WTC11 (cell line): ENCODE measurements at regions not wholly inside any gene's neighbourhood (a gene's known extent, or its start where the extent isn't known, plus 50 kb on each side); places are given as distances from the start of the nearest gene placed in this dataset.

Experiments used
- ATAC-seq: fragments of 200-7000 bp; cut with Tn5 transposase; 2 replicates; pipeline ENCODE4 v1.10.0; 2021; ENCODE audit warnings: mild to moderate bottlenecking, moderate library complexity
- CTCF ChIA-PET: fragments of 300-600 bp; sonication (Branson Sonifier 250); formaldehyde crosslinking; loops from one replicate; lab custom pipeline; 2021; ENCODE audit warnings: antibody characterized with exemption; lab: Charles Lee
- POLR2A ChIA-PET: fragments of 350-600 bp; sonication (Branson Sonifier 250); formaldehyde crosslinking; loops from one replicate; lab custom pipeline; 2021; ENCODE audit warnings: antibody characterized with exemption; lab: Charles Lee
- DNase-seq: peaks from one replicate; pipeline ENCODE4 v3.0.0; 2021; ENCODE audit warnings: low spot score
- H3K27ac Mint-ChIP-seq: 2 replicates; pipeline ENCODE4 v1.8.0; 2021; ENCODE audit warnings: mixed read lengths
- H3K27me3 Mint-ChIP-seq: 2 replicates; pipeline ENCODE4 v1.8.0; 2021; ENCODE audit warnings: low read depth, mild to moderate bottlenecking, moderate library complexity, mixed read lengths
- H3K36me3 Mint-ChIP-seq: 2 replicates; pipeline ENCODE4 v1.8.0; 2021; ENCODE audit warnings: mixed read lengths
- H3K4me1 Mint-ChIP-seq: 2 replicates; pipeline ENCODE4 v1.8.0; 2022; ENCODE audit warnings: mixed read lengths
- H3K4me3 Mint-ChIP-seq: 2 replicates; pipeline ENCODE4 v1.8.0; 2021; ENCODE audit warnings: mild to moderate bottlenecking, moderate library complexity, mixed read lengths
- H3K9me3 Mint-ChIP-seq: 2 replicates; pipeline ENCODE4 v1.8.0; 2021; ENCODE audit warnings: mixed read lengths
- CBFB ChIP-seq: sonication (generic); formaldehyde crosslinking; IDR thresholded peaks from 2 replicates; pipeline ENCODE4 v1.8.1; 2022; ENCODE audit warnings: mild to moderate bottlenecking, low read depth, missing genetic modification reagents
- JUN ChIP-seq: sonication (generic); formaldehyde crosslinking; IDR thresholded peaks from 2 replicates; pipeline ENCODE4 v1.8.0; 2023; ENCODE audit warnings: mild to moderate bottlenecking, missing genetic modification reagents
- NFATC4 ChIP-seq: fragments of 250-450 bp; sonication (Bioruptor Pico); IDR thresholded peaks from 2 replicates; pipeline ENCODE4 v1.9.0; 2021; ENCODE audit warnings: mild to moderate bottlenecking
- NR2C2 ChIP-seq: sonication (generic); formaldehyde crosslinking; IDR thresholded peaks from 2 replicates; pipeline ENCODE4 v1.8.0; 2022; ENCODE audit warnings: mild to moderate bottlenecking, missing genetic modification reagents
- NR3C1 ChIP-seq: sonication (generic); formaldehyde crosslinking; conservative IDR thresholded peaks from 2 replicates; pipeline ENCODE4 v1.8.1; 2023; ENCODE audit warnings: low read depth, mild to moderate bottlenecking, missing genetic modification reagents
- RORB ChIP-seq: fragments of 250-450 bp; sonication (Bioruptor Pico); IDR thresholded peaks from 2 replicates; pipeline ENCODE4 v1.9.0; 2021; ENCODE audit warnings: mild to moderate bottlenecking
- SMAD3 ChIP-seq: sonication (generic); formaldehyde crosslinking; IDR thresholded peaks from 2 replicates; pipeline ENCODE4 v1.8.0; 2022; ENCODE audit warnings: missing genetic modification reagents, mild to moderate bottlenecking, borderline replicate concordance
- ZNF121 ChIP-seq: sonication (generic); formaldehyde crosslinking; IDR thresholded peaks from 2 replicates; pipeline ENCODE4 v1.8.0; 2023; ENCODE audit warnings: missing genetic modification reagents
- ZNF416 ChIP-seq: fragments of 250-450 bp; sonication (Bioruptor Pico); IDR thresholded peaks from 2 replicates; pipeline ENCODE4 v1.9.0; 2021; ENCODE audit warnings: mild to moderate bottlenecking, inconsistent platforms
- TF ChIP-seq, protein P1 (sequence below): sonication (generic); formaldehyde crosslinking; IDR thresholded peaks from 2 replicates; pipeline ENCODE4 v1.8.0; 2022; ENCODE audit warnings: mild to moderate bottlenecking, missing genetic modification reagents
- TF ChIP-seq, protein P2 (sequence below): fragments of 250-450 bp; sonication (Bioruptor Pico); IDR thresholded peaks from 2 replicates; pipeline ENCODE4 v1.9.0; 2021; ENCODE audit warnings: mild to moderate bottlenecking
- TF ChIP-seq, protein P3 (sequence below): sonication (generic); formaldehyde crosslinking; IDR thresholded peaks from 2 replicates; pipeline ENCODE4 v1.8.0; 2022; ENCODE audit warnings: mild to moderate bottlenecking, missing genetic modification reagents
- TF ChIP-seq, protein P4 (sequence below): sonication (generic); formaldehyde crosslinking; IDR thresholded peaks from 2 replicates; pipeline ENCODE4 v1.8.1; 2023; ENCODE audit warnings: mild to moderate bottlenecking, missing genetic modification reagents, moderate library complexity
- TF ChIP-seq, protein P5 (sequence below): sonication (generic); formaldehyde crosslinking; IDR thresholded peaks from 2 replicates; pipeline ENCODE4 v1.8.1; 2023; ENCODE audit warnings: mild to moderate bottlenecking, moderate library complexity, missing genetic modification reagents
- TF ChIP-seq, protein P6 (sequence below): fragments of 250-450 bp; sonication (Bioruptor Pico); conservative IDR thresholded peaks from 2 replicates; pipeline ENCODE4 v1.9.0; 2021; ENCODE audit warnings: mild to moderate bottlenecking

DNA sequence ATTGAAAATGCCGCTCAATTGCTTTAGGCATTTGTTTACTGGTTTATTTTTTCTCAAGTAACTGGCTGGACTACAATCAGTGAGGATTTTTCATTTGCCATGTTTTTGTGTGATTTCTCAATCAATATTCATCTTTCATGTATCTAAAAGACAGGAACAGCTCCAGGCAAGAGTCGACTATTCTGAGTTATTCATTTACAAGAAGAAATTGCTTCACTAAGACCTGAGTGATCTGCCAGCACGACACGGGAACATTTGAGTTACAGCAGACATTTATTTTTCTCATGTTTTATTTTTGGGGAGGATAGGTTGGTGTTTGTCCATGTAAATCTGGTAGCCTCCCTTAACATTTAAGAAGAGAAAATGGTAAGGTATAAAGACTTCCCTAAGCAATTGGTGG is 124.1 kb downstream of the CBLN4 start:
- DNase-seq (no peak), ATAC-seq (no peak)
- peaks cover 3% of the 10 kb centered on the region; the same call in 1 of the 2 replicates for H3K27me3 Mint-ChIP-seq
- no peak overlapping the region for H3K27ac Mint-ChIP-seq
- POLR2A ChIA-PET = no interaction called here
- no peak overlapping the region for H3K4me3 Mint-ChIP-seq
- H3K36me3 Mint-ChIP-seq = peaks cover 70% of the 10 kb centered on the region
- H3K9me3 Mint-ChIP-seq = peaks cover 80% of the 10 kb centered on the region
- no peak for TF ChIP-seq NR2C2 (CRISPR knock-in tag)
- TF ChIP-seq NR3C1 = no peak
- TF ChIP-seq, protein P1, sequence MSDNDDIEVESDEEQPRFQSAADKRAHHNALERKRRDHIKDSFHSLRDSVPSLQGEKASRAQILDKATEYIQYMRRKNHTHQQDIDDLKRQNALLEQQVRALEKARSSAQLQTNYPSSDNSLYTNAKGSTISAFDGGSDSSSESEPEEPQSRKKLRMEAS (CRISPR knock-in tag) = no peak
- TF ChIP-seq, protein P2, sequence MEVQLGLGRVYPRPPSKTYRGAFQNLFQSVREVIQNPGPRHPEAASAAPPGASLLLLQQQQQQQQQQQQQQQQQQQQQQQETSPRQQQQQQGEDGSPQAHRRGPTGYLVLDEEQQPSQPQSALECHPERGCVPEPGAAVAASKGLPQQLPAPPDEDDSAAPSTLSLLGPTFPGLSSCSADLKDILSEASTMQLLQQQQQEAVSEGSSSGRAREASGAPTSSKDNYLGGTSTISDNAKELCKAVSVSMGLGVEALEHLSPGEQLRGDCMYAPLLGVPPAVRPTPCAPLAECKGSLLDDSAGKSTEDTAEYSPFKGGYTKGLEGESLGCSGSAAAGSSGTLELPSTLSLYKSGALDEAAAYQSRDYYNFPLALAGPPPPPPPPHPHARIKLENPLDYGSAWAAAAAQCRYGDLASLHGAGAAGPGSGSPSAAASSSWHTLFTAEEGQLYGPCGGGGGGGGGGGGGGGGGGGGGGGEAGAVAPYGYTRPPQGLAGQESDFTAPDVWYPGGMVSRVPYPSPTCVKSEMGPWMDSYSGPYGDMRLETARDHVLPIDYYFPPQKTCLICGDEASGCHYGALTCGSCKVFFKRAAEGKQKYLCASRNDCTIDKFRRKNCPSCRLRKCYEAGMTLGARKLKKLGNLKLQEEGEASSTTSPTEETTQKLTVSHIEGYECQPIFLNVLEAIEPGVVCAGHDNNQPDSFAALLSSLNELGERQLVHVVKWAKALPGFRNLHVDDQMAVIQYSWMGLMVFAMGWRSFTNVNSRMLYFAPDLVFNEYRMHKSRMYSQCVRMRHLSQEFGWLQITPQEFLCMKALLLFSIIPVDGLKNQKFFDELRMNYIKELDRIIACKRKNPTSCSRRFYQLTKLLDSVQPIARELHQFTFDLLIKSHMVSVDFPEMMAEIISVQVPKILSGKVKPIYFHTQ = no peak
- TF ChIP-seq RORB (CRISPR knock-in tag) = no peak
- TF ChIP-seq, all 79 proteins: peak for 0
- no peaks in the 10 kb centered on the region for H3K4me1 Mint-ChIP-seq
- CTCF ChIA-PET = no interaction called here

DNA sequence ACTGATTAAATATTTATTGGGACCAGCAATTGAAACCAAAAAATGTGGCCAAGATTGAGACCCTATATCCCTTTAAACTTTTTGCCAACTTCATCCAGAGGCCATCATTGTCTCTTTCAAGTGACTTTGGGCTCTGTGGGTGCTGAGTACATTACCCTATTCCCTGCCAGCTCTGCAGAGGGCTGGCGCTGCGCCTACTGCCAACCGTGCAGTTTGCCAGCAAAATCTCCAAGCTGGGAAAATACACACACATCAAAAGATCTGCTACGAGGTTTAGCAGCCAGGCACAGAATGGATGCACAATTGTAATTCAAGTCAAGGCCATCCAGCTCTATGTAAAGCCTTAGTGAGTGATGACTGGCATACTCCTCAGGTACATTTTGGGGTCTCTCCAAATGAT is 125.0 kb downstream of the CBLN4 start:
- Mint-ChIP-seq H3K4me3 (no peak overlapping the region), H3K27me3 (peaks cover 3% of the 10 kb centered on the region; the same call in 1 of the 2 replicates), H3K9me3 (peaks cover 84% of the 10 kb centered on the region), H3K36me3 (peaks cover 76% of the 10 kb centered on the region), H3K4me1 (no peaks in the 10 kb centered on the region), H3K27ac (no peak overlapping the region)
- ChIA-PET CTCF (no interaction called here), POLR2A (no interaction called here)
- ATAC-seq = no peak
- no peak for DNase-seq
- TF ChIP-seq, protein P3, sequence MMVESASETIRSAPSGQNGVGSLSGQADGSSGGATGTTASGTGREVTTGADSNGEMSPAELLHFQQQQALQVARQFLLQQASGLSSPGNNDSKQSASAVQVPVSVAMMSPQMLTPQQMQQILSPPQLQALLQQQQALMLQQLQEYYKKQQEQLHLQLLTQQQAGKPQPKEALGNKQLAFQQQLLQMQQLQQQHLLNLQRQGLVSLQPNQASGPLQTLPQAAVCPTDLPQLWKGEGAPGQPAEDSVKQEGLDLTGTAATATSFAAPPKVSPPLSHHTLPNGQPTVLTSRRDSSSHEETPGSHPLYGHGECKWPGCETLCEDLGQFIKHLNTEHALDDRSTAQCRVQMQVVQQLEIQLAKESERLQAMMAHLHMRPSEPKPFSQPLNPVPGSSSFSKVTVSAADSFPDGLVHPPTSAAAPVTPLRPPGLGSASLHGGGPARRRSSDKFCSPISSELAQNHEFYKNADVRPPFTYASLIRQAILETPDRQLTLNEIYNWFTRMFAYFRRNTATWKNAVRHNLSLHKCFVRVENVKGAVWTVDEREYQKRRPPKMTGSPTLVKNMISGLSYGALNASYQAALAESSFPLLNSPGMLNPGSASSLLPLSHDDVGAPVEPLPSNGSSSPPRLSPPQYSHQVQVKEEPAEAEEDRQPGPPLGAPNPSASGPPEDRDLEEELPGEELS (CRISPR knock-in tag) = no peak
- TF ChIP-seq SMAD3 (CRISPR knock-in tag) = no peak
- no peak for TF ChIP-seq CBFB (CRISPR knock-in tag)

DNA sequence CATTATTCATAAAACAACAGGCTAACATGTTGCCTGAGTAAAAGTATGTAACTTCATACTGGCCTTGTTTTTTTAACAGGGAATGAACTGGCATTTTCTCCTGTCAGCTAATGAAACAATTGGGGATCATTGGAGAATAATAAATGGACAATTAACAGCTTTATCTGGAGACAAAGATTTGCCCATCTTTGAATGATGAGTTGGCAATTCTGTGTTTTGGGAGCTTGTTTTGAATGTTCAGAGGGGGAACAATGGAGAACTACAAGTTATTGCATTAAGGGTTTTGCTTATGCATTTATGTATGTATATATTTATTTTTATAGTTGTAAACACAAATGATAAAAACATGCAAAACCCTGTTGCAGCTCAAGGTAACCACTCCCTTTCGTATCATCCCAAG is 150.3 kb downstream of the CBLN4 start:
- Mint-ChIP-seq H3K27me3 (peaks cover 3% of the 10 kb centered on the region; the same call in 1 of the 2 replicates), H3K4me1 (no peaks in the 10 kb centered on the region), H3K36me3 (peaks cover 46% of the 10 kb centered on the region), H3K9me3 (peaks cover 55% of the 10 kb centered on the region), H3K4me3 (no peak overlapping the region), H3K27ac (no peak overlapping the region)
- ATAC-seq = no peak
- no peak for DNase-seq
- TF ChIP-seq JUN (CRISPR knock-in tag) (no peak), ZNF121 (CRISPR knock-in tag) (no peak), ZNF416 (no peak), NR3C1 (no peak), NFATC4 (CRISPR knock-in tag) (no peak)
- TF ChIP-seq, protein P4, sequence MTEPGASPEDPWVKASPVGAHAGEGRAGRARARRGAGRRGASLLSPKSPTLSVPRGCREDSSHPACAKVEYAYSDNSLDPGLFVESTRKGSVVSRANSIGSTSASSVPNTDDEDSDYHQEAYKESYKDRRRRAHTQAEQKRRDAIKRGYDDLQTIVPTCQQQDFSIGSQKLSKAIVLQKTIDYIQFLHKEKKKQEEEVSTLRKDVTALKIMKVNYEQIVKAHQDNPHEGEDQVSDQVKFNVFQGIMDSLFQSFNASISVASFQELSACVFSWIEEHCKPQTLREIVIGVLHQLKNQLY (CRISPR knock-in tag) = no peak
- TF ChIP-seq, protein P5, sequence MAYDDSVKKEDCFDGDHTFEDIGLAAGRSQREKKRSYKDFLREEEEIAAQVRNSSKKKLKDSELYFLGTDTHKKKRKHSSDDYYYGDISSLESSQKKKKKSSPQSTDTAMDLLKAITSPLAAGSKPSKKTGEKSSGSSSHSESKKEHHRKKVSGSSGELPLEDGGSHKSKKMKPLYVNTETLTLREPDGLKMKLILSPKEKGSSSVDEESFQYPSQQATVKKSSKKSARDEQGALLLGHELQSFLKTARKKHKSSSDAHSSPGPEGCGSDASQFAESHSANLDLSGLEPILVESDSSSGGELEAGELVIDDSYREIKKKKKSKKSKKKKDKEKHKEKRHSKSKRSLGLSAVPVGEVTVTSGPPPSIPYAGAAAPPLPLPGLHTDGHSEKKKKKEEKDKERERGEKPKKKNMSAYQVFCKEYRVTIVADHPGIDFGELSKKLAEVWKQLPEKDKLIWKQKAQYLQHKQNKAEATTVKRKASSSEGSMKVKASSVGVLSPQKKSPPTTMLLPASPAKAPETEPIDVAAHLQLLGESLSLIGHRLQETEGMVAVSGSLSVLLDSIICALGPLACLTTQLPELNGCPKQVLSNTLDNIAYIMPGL (CRISPR knock-in tag) = no peak
- TF ChIP-seq, protein P6, sequence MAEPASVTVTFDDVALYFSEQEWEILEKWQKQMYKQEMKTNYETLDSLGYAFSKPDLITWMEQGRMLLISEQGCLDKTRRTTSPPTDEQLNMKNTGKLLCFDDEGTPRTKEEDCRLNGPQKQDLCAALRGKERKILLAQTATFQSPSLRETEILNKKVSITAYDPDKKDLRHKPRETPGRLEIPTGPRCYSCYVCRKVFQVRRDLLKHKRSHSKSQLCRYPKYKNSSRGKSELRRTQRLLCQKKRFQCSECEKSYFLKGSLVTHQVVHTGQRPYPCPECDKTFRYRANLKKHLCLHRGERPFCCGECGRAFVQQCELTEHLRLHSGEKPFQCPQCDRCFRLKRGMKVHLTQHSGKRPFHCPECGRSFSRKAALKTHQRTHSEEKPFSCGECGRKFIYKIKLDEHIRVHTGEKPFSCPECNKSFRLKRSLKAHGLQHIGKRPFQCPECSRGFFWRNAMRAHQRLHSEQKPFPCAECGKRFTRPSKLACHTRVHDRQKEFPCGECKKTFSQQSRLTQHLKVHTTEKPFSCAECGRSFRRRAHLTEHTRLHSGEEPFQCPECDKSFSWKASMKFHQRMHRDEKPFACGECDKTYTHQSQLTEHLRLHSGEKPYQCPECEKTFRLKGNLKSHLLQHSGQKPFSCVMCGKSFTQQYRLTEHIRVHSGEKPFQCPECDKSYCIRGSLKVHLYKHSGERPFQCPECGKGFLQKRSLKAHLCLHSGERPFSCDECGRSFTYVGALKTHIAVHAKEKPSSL (CRISPR knock-in tag) = no peak
- POLR2A ChIA-PET = no interaction called here
- CTCF ChIA-PET = no interaction called here
